ENCODE measurements at regions not wholly inside any gene's neighbourhood (a gene's known extent, or its start where the extent isn't known, plus 50 kb on each side); places are given as distances from the start of the nearest gene placed in this dataset.

DNA sequence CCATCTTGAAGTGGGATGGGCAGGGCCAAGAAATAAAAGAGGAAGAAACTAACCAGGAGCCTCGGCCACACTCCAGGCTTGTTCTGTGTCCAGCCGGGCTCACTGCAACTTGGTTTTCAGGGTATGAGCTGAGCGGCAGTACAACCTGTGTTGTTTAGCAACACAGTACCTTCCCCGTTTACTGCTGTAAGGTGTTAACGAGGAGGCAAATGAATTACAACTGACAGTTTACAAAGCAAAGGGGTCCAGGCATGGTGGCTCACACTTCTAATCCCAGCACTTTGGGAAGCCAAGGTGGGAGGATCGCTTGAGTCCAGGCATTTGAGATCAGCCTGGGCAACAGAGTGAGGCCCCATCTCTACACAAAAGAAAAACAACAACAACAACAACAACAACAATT lies 481.3 kb upstream of the SULF2 start:
- TF ChIP-seq POLR2AphosphoS5 (IDR thresholded peaks at IDR 0.05; ENCODE audit: insufficient read depth in 1 of 2, low read depth in 1 of 2) (no peak), POLR2A (IDR thresholded peaks at IDR 0.05) (no peak)
- TF ChIP-seq, protein P1, sequence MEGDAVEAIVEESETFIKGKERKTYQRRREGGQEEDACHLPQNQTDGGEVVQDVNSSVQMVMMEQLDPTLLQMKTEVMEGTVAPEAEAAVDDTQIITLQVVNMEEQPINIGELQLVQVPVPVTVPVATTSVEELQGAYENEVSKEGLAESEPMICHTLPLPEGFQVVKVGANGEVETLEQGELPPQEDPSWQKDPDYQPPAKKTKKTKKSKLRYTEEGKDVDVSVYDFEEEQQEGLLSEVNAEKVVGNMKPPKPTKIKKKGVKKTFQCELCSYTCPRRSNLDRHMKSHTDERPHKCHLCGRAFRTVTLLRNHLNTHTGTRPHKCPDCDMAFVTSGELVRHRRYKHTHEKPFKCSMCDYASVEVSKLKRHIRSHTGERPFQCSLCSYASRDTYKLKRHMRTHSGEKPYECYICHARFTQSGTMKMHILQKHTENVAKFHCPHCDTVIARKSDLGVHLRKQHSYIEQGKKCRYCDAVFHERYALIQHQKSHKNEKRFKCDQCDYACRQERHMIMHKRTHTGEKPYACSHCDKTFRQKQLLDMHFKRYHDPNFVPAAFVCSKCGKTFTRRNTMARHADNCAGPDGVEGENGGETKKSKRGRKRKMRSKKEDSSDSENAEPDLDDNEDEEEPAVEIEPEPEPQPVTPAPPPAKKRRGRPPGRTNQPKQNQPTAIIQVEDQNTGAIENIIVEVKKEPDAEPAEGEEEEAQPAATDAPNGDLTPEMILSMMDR (IDR thresholded peaks at IDR 0.05), result no peak
- intact Hi-C loops (cut with DNase I), result no loop called here
- Histone ChIP-seq H3K27ac (no peak overlapping the region), H3K4me1 (no peaks in the 10 kb centered on the region), H3K27me3 (no peaks in the 10 kb centered on the region), H3K9me3 (no peaks in the 10 kb centered on the region), H3K36me3 (no peaks in the 10 kb centered on the region), H3K4me3 (no peak overlapping the region)
- DNase-seq (ENCODE audit: extremely low spot score in 2 of 2), result no peak

DNA sequence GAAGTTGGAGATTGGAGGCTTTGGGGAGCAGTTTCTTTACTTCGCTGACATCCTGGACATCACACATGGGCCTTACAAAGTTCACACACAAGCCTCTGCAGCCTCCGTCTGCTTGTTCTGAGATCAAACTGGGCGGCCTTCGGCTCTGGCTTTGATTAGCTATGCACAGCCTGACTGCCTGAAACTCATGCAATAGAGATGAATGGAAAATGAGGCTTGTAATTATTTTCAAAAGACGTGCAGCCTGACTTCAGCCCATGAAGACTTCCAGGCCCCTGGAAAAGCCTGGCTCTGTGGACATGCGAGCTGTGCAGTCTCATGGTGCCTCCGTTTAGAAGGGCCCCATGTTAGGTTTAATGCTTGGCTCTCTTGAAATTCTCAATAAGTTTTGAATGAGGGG lies 480.5 kb upstream of the SULF2 start:
- no peaks in the 10 kb centered on the region for H3K4me1 ChIP-seq
- TF ChIP-seq POLR2AphosphoS5 (IDR thresholded peaks at IDR 0.05; ENCODE audit: insufficient read depth in 1 of 2, low read depth in 1 of 2) (no peak), POLR2A (IDR thresholded peaks at IDR 0.05) (no peak)
- TF ChIP-seq, protein P1 (IDR thresholded peaks at IDR 0.05), result no peak
- H3K4me3 ChIP-seq, result no peak overlapping the region
- no peaks in the 10 kb centered on the region for H3K27me3 ChIP-seq
- intact Hi-C loops (cut with DNase I), result no loop called here
- no peak overlapping the region for H3K27ac ChIP-seq
- no peaks in the 10 kb centered on the region for H3K36me3 ChIP-seq
- DNase-seq (ENCODE audit: extremely low spot score in 2 of 2), result no peak
- H3K9me3 ChIP-seq, result no peaks in the 10 kb centered on the region

DNA sequence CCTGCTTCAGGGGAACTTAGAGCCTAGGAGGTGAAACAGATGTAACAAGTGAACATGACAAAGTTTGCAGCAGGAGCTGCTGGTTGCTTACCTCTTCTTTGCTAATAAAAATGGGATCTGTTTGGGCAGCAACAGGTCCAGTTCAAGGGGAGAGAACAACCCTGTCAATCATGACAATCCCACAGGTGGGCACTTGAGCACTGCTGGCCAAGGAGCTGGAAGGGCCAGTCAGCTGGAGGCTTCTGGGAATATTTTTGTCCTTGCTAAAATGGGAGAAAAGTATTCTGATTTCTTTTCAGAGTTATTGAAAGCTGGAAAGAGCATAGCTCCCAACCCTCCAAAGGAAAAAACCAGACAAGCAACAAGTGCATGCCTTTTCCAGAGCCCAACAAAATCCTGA lies 477.7 kb upstream of the SULF2 start:
- no peak for DNase-seq (ENCODE audit: extremely low spot score in 2 of 2)
- no peak overlapping the region for H3K27ac ChIP-seq
- intact Hi-C loops (cut with DNase I), result no loop called here
- H3K4me3 ChIP-seq, result no peak overlapping the region
- no peaks in the 10 kb centered on the region for H3K9me3 ChIP-seq
- H3K36me3 ChIP-seq, result no peaks in the 10 kb centered on the region
- H3K27me3 ChIP-seq, result no peaks in the 10 kb centered on the region
- H3K4me1 ChIP-seq, result no peaks in the 10 kb centered on the region
- TF ChIP-seq, protein P1 (IDR thresholded peaks at IDR 0.05), result no peak
- TF ChIP-seq POLR2AphosphoS5 (IDR thresholded peaks at IDR 0.05; ENCODE audit: insufficient read depth in 1 of 2, low read depth in 1 of 2) (no peak), POLR2A (IDR thresholded peaks at IDR 0.05) (no peak)

DNA sequence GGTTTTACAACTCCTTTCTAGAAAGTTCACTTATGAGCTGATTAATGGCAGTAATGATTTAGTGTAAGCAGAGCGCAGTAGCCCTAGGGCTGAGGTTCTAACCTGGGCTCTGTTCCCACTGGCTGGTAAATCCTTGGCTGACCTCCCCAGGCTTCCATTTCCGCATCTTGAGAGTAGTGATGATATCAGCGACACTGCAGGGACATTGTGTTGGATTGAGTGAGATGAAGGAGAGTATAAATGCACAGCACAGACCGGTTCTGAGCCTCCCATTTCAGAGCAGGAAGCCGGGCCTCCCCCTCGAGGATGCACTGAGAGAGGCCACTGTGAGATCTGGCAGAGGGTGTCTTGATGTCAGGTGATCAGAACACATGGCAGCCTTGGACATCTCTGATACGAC lies 477.2 kb upstream of the SULF2 start:
- intact Hi-C loops (cut with DNase I), result no loop called here
- Histone ChIP-seq H3K9me3 (no peaks in the 10 kb centered on the region), H3K36me3 (no peaks in the 10 kb centered on the region), H3K4me3 (no peak overlapping the region), H3K4me1 (no peaks in the 10 kb centered on the region), H3K27ac (no peak overlapping the region), H3K27me3 (no peaks in the 10 kb centered on the region)
- TF ChIP-seq POLR2AphosphoS5 (IDR thresholded peaks at IDR 0.05; ENCODE audit: insufficient read depth in 1 of 2, low read depth in 1 of 2), result no peak
- DNase-seq (ENCODE audit: extremely low spot score in 2 of 2), result no peak

DNA sequence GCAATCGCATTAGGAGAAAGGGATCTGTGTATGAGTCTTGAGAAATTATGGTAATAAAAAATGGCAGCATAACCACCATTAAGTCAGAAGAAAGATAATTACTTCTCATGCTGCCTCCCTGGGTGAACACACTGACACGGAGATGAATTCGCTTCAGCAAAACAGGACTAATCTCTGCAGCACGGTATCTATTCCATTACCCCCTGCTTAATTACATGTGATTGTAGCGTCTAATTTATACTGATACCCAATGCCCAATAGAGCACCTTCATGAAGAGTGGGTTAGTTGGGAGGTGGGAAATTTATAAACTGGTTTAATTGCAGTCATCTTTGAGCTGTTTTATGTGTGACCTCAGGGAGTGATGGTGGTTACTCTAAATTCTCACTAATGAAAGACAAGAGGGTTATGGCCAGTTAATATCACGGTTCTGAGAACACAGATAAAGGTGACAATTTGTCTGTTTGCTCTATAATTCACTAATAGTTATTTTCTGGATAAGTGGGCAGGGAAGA lies 476.2 kb upstream of the SULF2 start:
- intact Hi-C loops (cut with DNase I), result no loop called here

More for the DNA sequence above, 476.2 kb upstream of the SULF2 start:
- H3K36me3 ChIP-seq, result no peaks in the 10 kb centered on the region
- no peak overlapping the region for H3K4me3 ChIP-seq
- TF ChIP-seq POLR2AphosphoS5 (IDR thresholded peaks at IDR 0.05; ENCODE audit: insufficient read depth in 1 of 2, low read depth in 1 of 2), result no peak
- TF ChIP-seq, protein P1 (IDR thresholded peaks at IDR 0.05), result no peak
- no peak for TF ChIP-seq POLR2A (IDR thresholded peaks at IDR 0.05)
- no peaks in the 10 kb centered on the region for H3K9me3 ChIP-seq
- no peaks in the 10 kb centered on the region for H3K4me1 ChIP-seq
- DNase-seq (ENCODE audit: extremely low spot score in 2 of 2), result no peak
- H3K27ac ChIP-seq, result no peak overlapping the region
- H3K27me3 ChIP-seq, result no peaks in the 10 kb centered on the region
